ENCODE measurements at regions not wholly inside any gene's neighbourhood (a gene's known extent, or its start where the extent isn't known, plus 50 kb on each side); places are given as distances from the start of the nearest gene placed in this dataset.

- Histone ChIP-seq H3K4me3 (ENCODE audit: low read length) (no peak overlapping the region), H3K9ac (ENCODE audit: low read depth, low read length) (no peak overlapping the region), H3K36me3 (ENCODE audit: insufficient read depth, low read depth, low read length) (no peaks in the 10 kb centered on the region), H3K9me3 (ENCODE audit: insufficient read depth, low read depth, low read length) (no peaks in the 10 kb centered on the region), H3K27me3 (ENCODE audit: insufficient read depth, low read length) (peaks cover 14% of the 10 kb centered on the region; the same call in 1 of the 2 replicates), H3K27ac (ENCODE audit: low read length) (no peak overlapping the region), H3K4me1 (ENCODE audit: insufficient read depth, low read length) (no peaks in the 10 kb centered on the region)
Observed at GRCh38 chr5:109946610-109947009, 256.9 kb downstream of the MAN2A1 start.

GRCh38 chr5:109947667-109948066, 257.9 kb downstream of the MAN2A1 start:
- H3K9me3 ChIP-seq (ENCODE audit: insufficient read depth, low read depth, low read length) = no peaks in the 10 kb centered on the region
- H3K27ac ChIP-seq (ENCODE audit: low read length) = no peak overlapping the region
- H3K4me1 ChIP-seq (ENCODE audit: insufficient read depth, low read length) = no peaks in the 10 kb centered on the region
- no peak overlapping the region for H3K4me3 ChIP-seq (ENCODE audit: low read length)
- peaks cover 14% of the 10 kb centered on the region; the same call in 1 of the 2 replicates for H3K27me3 ChIP-seq (ENCODE audit: insufficient read depth, low read length)
- no peak overlapping the region for H3K9ac ChIP-seq (ENCODE audit: low read depth, low read length)
- no peaks in the 10 kb centered on the region for H3K36me3 ChIP-seq (ENCODE audit: insufficient read depth, low read depth, low read length)

GRCh38 chr5:109950634-109951033, 260.9 kb downstream of the MAN2A1 start:
- Histone ChIP-seq H3K9me3 (ENCODE audit: insufficient read depth, low read depth, low read length) (no peaks in the 10 kb centered on the region), H3K4me3 (ENCODE audit: low read length) (no peak overlapping the region), H3K36me3 (ENCODE audit: insufficient read depth, low read depth, low read length) (no peaks in the 10 kb centered on the region), H3K27me3 (ENCODE audit: insufficient read depth, low read length) (peaks cover 5% of the 10 kb centered on the region; the same call in 1 of the 2 replicates), H3K9ac (ENCODE audit: low read depth, low read length) (no peak overlapping the region), H3K27ac (ENCODE audit: low read length) (no peak overlapping the region), H3K4me1 (ENCODE audit: insufficient read depth, low read length) (no peaks in the 10 kb centered on the region)

- H3K4me1 ChIP-seq (ENCODE audit: insufficient read depth, low read length) = no peaks in the 10 kb centered on the region
- no peak overlapping the region for H3K9ac ChIP-seq (ENCODE audit: low read depth, low read length)
- H3K9me3 ChIP-seq (ENCODE audit: insufficient read depth, low read depth, low read length) = no peaks in the 10 kb centered on the region
- H3K27me3 ChIP-seq (ENCODE audit: insufficient read depth, low read length) = no peaks in the 10 kb centered on the region; the same call in 1 of the 2 replicates
- no peak overlapping the region for H3K27ac ChIP-seq (ENCODE audit: low read length)
- no peaks in the 10 kb centered on the region for H3K36me3 ChIP-seq (ENCODE audit: insufficient read depth, low read depth, low read length)
- H3K4me3 ChIP-seq (ENCODE audit: low read length) = no peak overlapping the region
Observed at GRCh38 chr5:109951348-109951747, 261.6 kb downstream of the MAN2A1 start.

- Histone ChIP-seq H3K27me3 (ENCODE audit: insufficient read depth, low read length) (no peaks in the 10 kb centered on the region; the same call in 1 of the 2 replicates), H3K9ac (ENCODE audit: low read depth, low read length) (no peak overlapping the region), H3K4me3 (ENCODE audit: low read length) (no peak overlapping the region), H3K27ac (ENCODE audit: low read length) (no peak overlapping the region), H3K9me3 (ENCODE audit: insufficient read depth, low read depth, low read length) (no peaks in the 10 kb centered on the region), H3K36me3 (ENCODE audit: insufficient read depth, low read depth, low read length) (no peaks in the 10 kb centered on the region), H3K4me1 (ENCODE audit: insufficient read depth, low read length) (no peaks in the 10 kb centered on the region)
Observed at GRCh38 chr5:109951758-109952157, 262.0 kb downstream of the MAN2A1 start.

- Histone ChIP-seq H3K9ac (ENCODE audit: low read depth, low read length) (no peak overlapping the region), H3K36me3 (ENCODE audit: insufficient read depth, low read depth, low read length) (no peaks in the 10 kb centered on the region), H3K27me3 (ENCODE audit: insufficient read depth, low read length) (no peaks in the 10 kb centered on the region), H3K4me1 (ENCODE audit: insufficient read depth, low read length) (no peaks in the 10 kb centered on the region), H3K27ac (ENCODE audit: low read length) (no peak overlapping the region), H3K4me3 (ENCODE audit: low read length) (no peak overlapping the region), H3K9me3 (ENCODE audit: insufficient read depth, low read depth, low read length) (no peaks in the 10 kb centered on the region)
Observed at GRCh38 chr5:109953761-109954160, 264.0 kb downstream of the MAN2A1 start.

GRCh38 chr5:109956884-109957283, 267.2 kb downstream of the MAN2A1 start:
- H3K9ac ChIP-seq (ENCODE audit: low read depth, low read length) = no peak overlapping the region
- H3K4me1 ChIP-seq (ENCODE audit: insufficient read depth, low read length) = no peaks in the 10 kb centered on the region
- H3K4me3 ChIP-seq (ENCODE audit: low read length) = no peak overlapping the region
- no peaks in the 10 kb centered on the region for H3K27me3 ChIP-seq (ENCODE audit: insufficient read depth, low read length)
- no peaks in the 10 kb centered on the region for H3K9me3 ChIP-seq (ENCODE audit: insufficient read depth, low read depth, low read length)
- H3K36me3 ChIP-seq (ENCODE audit: insufficient read depth, low read depth, low read length) = no peaks in the 10 kb centered on the region
- H3K27ac ChIP-seq (ENCODE audit: low read length) = no peak overlapping the region

- Histone ChIP-seq H3K27ac (ENCODE audit: low read length) (no peak overlapping the region), H3K9me3 (ENCODE audit: insufficient read depth, low read depth, low read length) (no peaks in the 10 kb centered on the region)
Observed at GRCh38 chr5:109958082-109958481, 268.4 kb downstream of the MAN2A1 start.

GRCh38 chr5:109959652-109960051, 269.9 kb downstream of the MAN2A1 start:
- Histone ChIP-seq H3K4me1 (ENCODE audit: insufficient read depth, low read length) (no peaks in the 10 kb centered on the region), H3K9ac (ENCODE audit: low read depth, low read length) (no peak overlapping the region), H3K27ac (ENCODE audit: low read length) (no peak overlapping the region), H3K36me3 (ENCODE audit: insufficient read depth, low read depth, low read length) (no peaks in the 10 kb centered on the region), H3K4me3 (ENCODE audit: low read length) (no peak overlapping the region), H3K27me3 (ENCODE audit: insufficient read depth, low read length) (no peaks in the 10 kb centered on the region), H3K9me3 (ENCODE audit: insufficient read depth, low read depth, low read length) (no peaks in the 10 kb centered on the region)

More at GRCh38 chr5:109958082-109958481, 268.4 kb downstream of the MAN2A1 start:
- Histone ChIP-seq H3K27me3 (ENCODE audit: insufficient read depth, low read length) (no peaks in the 10 kb centered on the region), H3K4me3 (ENCODE audit: low read length) (no peak overlapping the region), H3K36me3 (ENCODE audit: insufficient read depth, low read depth, low read length) (no peaks in the 10 kb centered on the region), H3K9ac (ENCODE audit: low read depth, low read length) (no peak overlapping the region), H3K4me1 (ENCODE audit: insufficient read depth, low read length) (no peaks in the 10 kb centered on the region)

GRCh38 chr5:109961751-109962150, 272.0 kb downstream of the MAN2A1 start:
- Histone ChIP-seq H3K36me3 (ENCODE audit: insufficient read depth, low read depth, low read length) (no peaks in the 10 kb centered on the region), H3K4me3 (ENCODE audit: low read length) (no peak overlapping the region), H3K27ac (ENCODE audit: low read length) (no peak overlapping the region), H3K4me1 (ENCODE audit: insufficient read depth, low read length) (no peaks in the 10 kb centered on the region), H3K9ac (ENCODE audit: low read depth, low read length) (no peak overlapping the region), H3K9me3 (ENCODE audit: insufficient read depth, low read depth, low read length) (no peaks in the 10 kb centered on the region), H3K27me3 (ENCODE audit: insufficient read depth, low read length) (no peaks in the 10 kb centered on the region)

GRCh38 chr5:109962882-109963603, 273.3 kb downstream of the MAN2A1 start:
- no peak overlapping the region for H3K4me3 ChIP-seq (ENCODE audit: low read length)
- H3K4me1 ChIP-seq (ENCODE audit: insufficient read depth, low read length) = no peaks in the 10 kb centered on the region
- H3K27ac ChIP-seq (ENCODE audit: low read length) = no peak overlapping the region
- H3K36me3 ChIP-seq (ENCODE audit: insufficient read depth, low read depth, low read length) = no peaks in the 10 kb centered on the region
- no peaks in the 10 kb centered on the region for H3K9me3 ChIP-seq (ENCODE audit: insufficient read depth, low read depth, low read length)
- no peaks in the 10 kb centered on the region for H3K27me3 ChIP-seq (ENCODE audit: insufficient read depth, low read length)
- H3K9ac ChIP-seq (ENCODE audit: low read depth, low read length) = no peak overlapping the region

GRCh38 chr5:109964136-109964535, 274.4 kb downstream of the MAN2A1 start:
- no peak overlapping the region for H3K27ac ChIP-seq (ENCODE audit: low read length)
- no peak overlapping the region for H3K4me3 ChIP-seq (ENCODE audit: low read length)
- H3K9me3 ChIP-seq (ENCODE audit: insufficient read depth, low read depth, low read length) = no peaks in the 10 kb centered on the region
- no peak overlapping the region for H3K9ac ChIP-seq (ENCODE audit: low read depth, low read length)
- no peaks in the 10 kb centered on the region for H3K27me3 ChIP-seq (ENCODE audit: insufficient read depth, low read length)
- no peaks in the 10 kb centered on the region for H3K4me1 ChIP-seq (ENCODE audit: insufficient read depth, low read length)
- no peaks in the 10 kb centered on the region for H3K36me3 ChIP-seq (ENCODE audit: insufficient read depth, low read depth, low read length)

All from iPS-20b (cell line).